ENCODE measurements at regions not wholly inside any gene's neighbourhood (a gene's known extent, or its start where the extent isn't known, plus 50 kb on each side); places are given as distances from the start of the nearest gene placed in this dataset.

DNA sequence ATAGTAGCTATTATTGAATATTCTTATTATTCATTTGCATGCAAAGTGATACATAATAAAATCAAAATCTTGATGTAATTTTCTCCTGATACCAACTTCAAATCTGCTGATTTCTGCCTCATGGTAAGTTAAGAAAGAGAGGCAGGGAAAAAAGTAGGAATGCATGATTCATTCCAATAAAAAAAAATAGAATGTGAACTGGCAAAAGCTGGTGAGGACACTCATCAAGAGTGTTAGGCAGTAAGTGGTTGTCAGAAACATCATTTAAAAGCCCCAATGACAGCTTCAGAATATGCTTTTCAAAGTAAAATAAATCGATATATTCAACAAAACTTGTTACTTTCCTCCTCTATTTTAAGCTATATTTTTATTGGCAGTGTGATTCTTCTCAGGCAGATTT, 979.1 kb downstream of the TECRL start (continued):
- TF ChIP-seq, protein P1, sequence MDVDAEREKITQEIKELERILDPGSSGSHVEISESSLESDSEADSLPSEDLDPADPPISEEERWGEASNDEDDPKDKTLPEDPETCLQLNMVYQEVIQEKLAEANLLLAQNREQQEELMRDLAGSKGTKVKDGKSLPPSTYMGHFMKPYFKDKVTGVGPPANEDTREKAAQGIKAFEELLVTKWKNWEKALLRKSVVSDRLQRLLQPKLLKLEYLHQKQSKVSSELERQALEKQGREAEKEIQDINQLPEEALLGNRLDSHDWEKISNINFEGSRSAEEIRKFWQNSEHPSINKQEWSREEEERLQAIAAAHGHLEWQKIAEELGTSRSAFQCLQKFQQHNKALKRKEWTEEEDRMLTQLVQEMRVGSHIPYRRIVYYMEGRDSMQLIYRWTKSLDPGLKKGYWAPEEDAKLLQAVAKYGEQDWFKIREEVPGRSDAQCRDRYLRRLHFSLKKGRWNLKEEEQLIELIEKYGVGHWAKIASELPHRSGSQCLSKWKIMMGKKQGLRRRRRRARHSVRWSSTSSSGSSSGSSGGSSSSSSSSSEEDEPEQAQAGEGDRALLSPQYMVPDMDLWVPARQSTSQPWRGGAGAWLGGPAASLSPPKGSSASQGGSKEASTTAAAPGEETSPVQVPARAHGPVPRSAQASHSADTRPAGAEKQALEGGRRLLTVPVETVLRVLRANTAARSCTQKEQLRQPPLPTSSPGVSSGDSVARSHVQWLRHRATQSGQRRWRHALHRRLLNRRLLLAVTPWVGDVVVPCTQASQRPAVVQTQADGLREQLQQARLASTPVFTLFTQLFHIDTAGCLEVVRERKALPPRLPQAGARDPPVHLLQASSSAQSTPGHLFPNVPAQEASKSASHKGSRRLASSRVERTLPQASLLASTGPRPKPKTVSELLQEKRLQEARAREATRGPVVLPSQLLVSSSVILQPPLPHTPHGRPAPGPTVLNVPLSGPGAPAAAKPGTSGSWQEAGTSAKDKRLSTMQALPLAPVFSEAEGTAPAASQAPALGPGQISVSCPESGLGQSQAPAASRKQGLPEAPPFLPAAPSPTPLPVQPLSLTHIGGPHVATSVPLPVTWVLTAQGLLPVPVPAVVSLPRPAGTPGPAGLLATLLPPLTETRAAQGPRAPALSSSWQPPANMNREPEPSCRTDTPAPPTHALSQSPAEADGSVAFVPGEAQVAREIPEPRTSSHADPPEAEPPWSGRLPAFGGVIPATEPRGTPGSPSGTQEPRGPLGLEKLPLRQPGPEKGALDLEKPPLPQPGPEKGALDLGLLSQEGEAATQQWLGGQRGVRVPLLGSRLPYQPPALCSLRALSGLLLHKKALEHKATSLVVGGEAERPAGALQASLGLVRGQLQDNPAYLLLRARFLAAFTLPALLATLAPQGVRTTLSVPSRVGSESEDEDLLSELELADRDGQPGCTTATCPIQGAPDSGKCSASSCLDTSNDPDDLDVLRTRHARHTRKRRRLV (CRISPR knock-in tag; IDR thresholded peaks at IDR 0.05) = no peak
- TF ChIP-seq PRPF4 (IDR thresholded peaks at IDR 0.05; ENCODE audit: low read depth, low read length, poor library complexity, severe bottlenecking) = no peak
- TF ChIP-seq, protein P2, sequence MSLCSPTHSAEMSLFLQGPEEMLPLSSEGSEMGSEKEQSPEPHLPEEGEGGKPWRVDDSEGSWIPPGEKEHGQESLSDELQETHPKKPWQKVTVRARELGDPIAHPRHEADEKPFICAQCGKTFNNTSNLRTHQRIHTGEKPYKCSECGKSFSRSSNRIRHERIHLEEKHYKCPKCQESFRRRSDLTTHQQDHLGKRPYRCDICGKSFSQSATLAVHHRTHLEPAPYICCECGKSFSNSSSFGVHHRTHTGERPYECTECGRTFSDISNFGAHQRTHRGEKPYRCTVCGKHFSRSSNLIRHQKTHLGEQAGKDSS (CRISPR knock-in tag; IDR thresholded peaks at IDR 0.05; ENCODE audit: borderline replicate concordance, low read depth) = no peak
- TF ChIP-seq SETDB1 (CRISPR knock-in tag; IDR thresholded peaks at IDR 0.05; ENCODE audit: borderline replicate concordance) = no peak
- no peak for TF ChIP-seq DR1 (CRISPR knock-in tag; IDR thresholded peaks at IDR 0.05)
- no peak for TF ChIP-seq FOXK2 (IDR thresholded peaks at IDR 0.05)

DNA sequence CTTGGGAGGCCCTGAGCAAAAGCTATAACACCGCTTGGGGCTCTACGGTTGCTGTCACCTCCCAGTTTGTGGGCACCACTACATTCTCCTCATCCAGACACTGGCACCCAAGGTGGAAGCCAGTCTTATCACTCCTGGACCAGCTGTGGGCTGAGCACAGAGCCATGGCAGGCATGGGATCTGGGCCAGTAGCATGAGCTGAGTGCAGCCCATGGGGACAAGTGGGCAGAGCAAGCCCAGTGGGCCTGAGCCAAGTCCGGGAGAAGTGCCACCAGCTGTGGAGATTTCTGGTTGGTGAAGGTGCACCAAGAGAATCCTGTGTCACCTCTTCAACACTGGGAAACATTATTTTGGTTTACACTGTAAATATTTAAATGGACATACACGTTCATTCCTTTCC, 1013.0 kb downstream of the TECRL start:
- H3K4me2 ChIP-seq (ENCODE audit: low read depth, low read length) = no peak overlapping the region
- no peak overlapping the region for H3K27ac ChIP-seq (ENCODE audit: extremely low read length, insufficient read depth, low read length)
- intact Hi-C loops (cut with micrococcal nuclease; ENCODE audit: unreplicated experiment) (no loop called here), in situ Hi-C loops (cut with HindIII; ENCODE audit: extremely low pct_ligation_motif_present, low pct_unique_long_range_greater_than_20kb) (no loop called here)
- FAIRE-seq (no peak), DNase-seq (ENCODE audit: low spot score) (no peak), ATAC-seq (no peak)
- no peak overlapping the region for H3K4me3 ChIP-seq (replicated peaks in 1 of 3; ENCODE audit: insufficient read depth in 1 of 3, low read depth in 2 of 3, low read length in 3 of 3)
- no peak overlapping the region for H2AFZ ChIP-seq (ENCODE audit: low read length)
- 5% methylated on average over 1 of the region's 4 CpGs for WGBS (ENCODE audit: low lambda C conversion rate)
- H3K79me2 ChIP-seq (ENCODE audit: insufficient read depth, low read length) = no peaks in the 10 kb centered on the region
- no peaks in the 10 kb centered on the region for H3K4me1 ChIP-seq (ENCODE audit: insufficient read depth, low read length)
- no peak overlapping the region for H3K9ac ChIP-seq (ENCODE audit: insufficient read depth, low read depth, low read length)
- BruUV-seq (replicated peaks) = no TSS peak
- no peaks in the 10 kb centered on the region for H3K9me3 ChIP-seq (ENCODE audit: low read length)
- no peaks in the 10 kb centered on the region for H4K20me1 ChIP-seq (ENCODE audit: insufficient read depth, low read length)
- no peaks in the 10 kb centered on the region for H3K36me3 ChIP-seq (replicated peaks in 1 of 2; ENCODE audit: control insufficient read depth in 1 of 2, insufficient read depth in 2 of 2, low read length in 2 of 2)
- no peaks in the 10 kb centered on the region for H3K27me3 ChIP-seq (ENCODE audit: control insufficient read depth in 1 of 2, insufficient read depth in 2 of 2, low read length in 2 of 2)
- ChIA-PET CTCF (ENCODE audit: low intra/inter-chr PET ratio, low total read pairs) (no interaction called here), POLR2A (no interaction called here)
- TF ChIP-seq SRSF4 (IDR thresholded peaks at IDR 0.05; ENCODE audit: low read depth, low read length, poor library complexity, severe bottlenecking) (no peak), MTF1 (CRISPR knock-in tag; IDR thresholded peaks at IDR 0.05) (no peak), TAF1 (CRISPR knock-in tag; IDR thresholded peaks at IDR 0.05) (no peak), ZFP62 (CRISPR knock-in tag; IDR thresholded peaks at IDR 0.05) (no peak), ZNF557 (CRISPR knock-in tag; IDR thresholded peaks at IDR 0.05) (no peak), HDAC6 (IDR thresholded peaks at IDR 0.05; ENCODE audit: low read depth, low read length) (no peak), MTF2 (CRISPR knock-in tag; IDR thresholded peaks at IDR 0.05; ENCODE audit: borderline replicate concordance) (no peak), RARA (CRISPR knock-in tag; IDR thresholded peaks at IDR 0.05) (no peak), SIX4 (CRISPR knock-in tag; IDR thresholded peaks at IDR 0.05) (no peak), REXO4 (CRISPR knock-in tag; IDR thresholded peaks at IDR 0.05; ENCODE audit: borderline replicate concordance) (no peak), HNRNPLL (IDR thresholded peaks at IDR 0.05; ENCODE audit: low read depth, low read length, poor library complexity, severe bottlenecking) (no peak), ZNF790 (CRISPR knock-in tag; IDR thresholded peaks at IDR 0.05; ENCODE audit: borderline replicate concordance) (no peak)
- TF ChIP-seq, protein P3, sequence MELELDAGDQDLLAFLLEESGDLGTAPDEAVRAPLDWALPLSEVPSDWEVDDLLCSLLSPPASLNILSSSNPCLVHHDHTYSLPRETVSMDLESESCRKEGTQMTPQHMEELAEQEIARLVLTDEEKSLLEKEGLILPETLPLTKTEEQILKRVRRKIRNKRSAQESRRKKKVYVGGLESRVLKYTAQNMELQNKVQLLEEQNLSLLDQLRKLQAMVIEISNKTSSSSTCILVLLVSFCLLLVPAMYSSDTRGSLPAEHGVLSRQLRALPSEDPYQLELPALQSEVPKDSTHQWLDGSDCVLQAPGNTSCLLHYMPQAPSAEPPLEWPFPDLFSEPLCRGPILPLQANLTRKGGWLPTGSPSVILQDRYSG (CRISPR knock-in tag; IDR thresholded peaks at IDR 0.05) = no peak

Data from HepG2 (cell line).